Endothelial cell (in vitro differentiated cells): ENCODE measurements at regions not wholly inside any gene's neighbourhood (a gene's known extent, or its start where the extent isn't known, plus 50 kb on each side); places are given as distances from the start of the nearest gene placed in this dataset.

Source experiments
- DNase-seq: peaks from one replicate; pipeline ENCODE4 v3.0.0; 2021; ENCODE audit warnings: low spot score
- H3K27ac Mint-ChIP-seq: one replicate; pipeline ENCODE4 v1.8.0; 2021; ENCODE audit warnings: mixed read lengths, inconsistent platforms; ENCODE audit not compliant: unreplicated experiment
- H3K27me3 Mint-ChIP-seq: one replicate; pipeline ENCODE4 v1.8.0; 2021; ENCODE audit warnings: mild to moderate bottlenecking, moderate library complexity, mixed read lengths, inconsistent platforms; ENCODE audit not compliant: unreplicated experiment
- H3K36me3 Mint-ChIP-seq: one replicate; pipeline ENCODE4 v1.8.0; 2021; ENCODE audit warnings: mild to moderate bottlenecking, low read depth, mixed read lengths, inconsistent platforms; ENCODE audit not compliant: unreplicated experiment
- H3K4me1 Mint-ChIP-seq: one replicate; pipeline ENCODE4 v1.8.0; 2021; ENCODE audit warnings: mild to moderate bottlenecking, mixed read lengths, inconsistent platforms; ENCODE audit not compliant: unreplicated experiment
- H3K4me3 Mint-ChIP-seq: one replicate; pipeline ENCODE4 v1.8.0; 2021; ENCODE audit warnings: mild to moderate bottlenecking, mixed read lengths, inconsistent platforms; ENCODE audit not compliant: unreplicated experiment
- H3K9me3 Mint-ChIP-seq: one replicate; pipeline ENCODE4 v1.8.0; 2021; ENCODE audit warnings: mixed read lengths, inconsistent platforms; ENCODE audit not compliant: unreplicated experiment
- CTCF ChIP-seq: fragments of 200-600 bp; sonication (generic); IDR thresholded peaks from one replicate; pipeline ENCODE4 v1.5.0; 2021; ENCODE audit warnings: antibody characterized with exemption; ENCODE audit not compliant: unreplicated experiment

GRCh38 chr7:106460792-106461254 is 176.0 kb upstream of the NAMPT start:
- H3K27ac Mint-ChIP-seq: no peak overlapping the region
- H3K9me3 Mint-ChIP-seq: peaks cover 4% of the 10 kb centered on the region
- no peak overlapping the region for H3K4me3 Mint-ChIP-seq

GRCh38 chr7:106459397-106460072 is 174.8 kb upstream of the NAMPT start:
- DNase-seq: no peak
- H3K27me3 Mint-ChIP-seq: peaks cover 2% of the 10 kb centered on the region
- no peaks in the 10 kb centered on the region for H3K36me3 Mint-ChIP-seq
- TF ChIP-seq CTCF: no peak
- H3K4me3 Mint-ChIP-seq: no peak overlapping the region
- H3K4me1 Mint-ChIP-seq: peaks cover 15% of the 10 kb centered on the region
- no peak overlapping the region for H3K27ac Mint-ChIP-seq
- H3K9me3 Mint-ChIP-seq: peaks cover 4% of the 10 kb centered on the region

More at GRCh38 chr7:106460792-106461254, 176.0 kb upstream of the NAMPT start:
- TF ChIP-seq CTCF: no peak
- no peak for DNase-seq
- no peaks in the 10 kb centered on the region for H3K36me3 Mint-ChIP-seq
- peaks cover 15% of the 10 kb centered on the region for H3K4me1 Mint-ChIP-seq
- H3K27me3 Mint-ChIP-seq: peaks cover 3% of the 10 kb centered on the region

GRCh38 chr7:106457678-106458077 is 172.9 kb upstream of the NAMPT start:
- no peaks in the 10 kb centered on the region for H3K36me3 Mint-ChIP-seq
- DNase-seq: no peak
- no peak overlapping the region for H3K27ac Mint-ChIP-seq
- TF ChIP-seq CTCF: no peak
- H3K9me3 Mint-ChIP-seq: peaks cover 4% of the 10 kb centered on the region
- H3K27me3 Mint-ChIP-seq: peaks cover 2% of the 10 kb centered on the region
- peaks cover 11% of the 10 kb centered on the region for H3K4me1 Mint-ChIP-seq
- H3K4me3 Mint-ChIP-seq: no peak overlapping the region

DNA sequence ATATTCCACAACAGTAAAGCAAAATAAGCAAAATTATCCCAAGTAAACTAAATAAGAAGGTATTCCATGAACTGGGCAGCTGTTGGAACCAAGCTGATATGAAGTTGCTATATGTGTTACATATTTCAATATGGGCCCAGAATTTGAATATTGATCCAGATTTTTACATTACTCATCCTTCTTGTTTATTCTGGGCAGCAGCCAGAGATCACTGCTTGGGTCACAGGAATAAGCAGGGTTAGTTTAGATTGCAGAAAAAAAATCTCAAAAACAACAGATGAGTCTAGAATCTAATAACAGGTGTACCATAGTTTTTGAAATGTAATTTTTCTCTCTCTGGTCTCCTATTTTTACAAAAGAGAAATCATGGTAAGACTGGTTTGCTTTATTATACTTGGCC is 171.5 kb upstream of the NAMPT start:
- H3K27me3 Mint-ChIP-seq: no peaks in the 10 kb centered on the region
- no peak overlapping the region for H3K27ac Mint-ChIP-seq
- no peaks in the 10 kb centered on the region for H3K36me3 Mint-ChIP-seq
- TF ChIP-seq CTCF: no peak
- no peak overlapping the region for H3K4me3 Mint-ChIP-seq
- peaks cover 5% of the 10 kb centered on the region for H3K9me3 Mint-ChIP-seq
- no peak for DNase-seq
- H3K4me1 Mint-ChIP-seq: no peaks in the 10 kb centered on the region

GRCh38 chr7:106452031-106452851 is 167.5 kb upstream of the NAMPT start:
- DNase-seq: no peak
- H3K9me3 Mint-ChIP-seq: peaks cover 8% of the 10 kb centered on the region
- no peak overlapping the region for H3K4me3 Mint-ChIP-seq
- no peaks in the 10 kb centered on the region for H3K4me1 Mint-ChIP-seq
- TF ChIP-seq CTCF: no peak
- H3K27ac Mint-ChIP-seq: no peak overlapping the region
- no peaks in the 10 kb centered on the region for H3K27me3 Mint-ChIP-seq
- H3K36me3 Mint-ChIP-seq: peaks cover 5% of the 10 kb centered on the region
